DOHH2 (cell line): ENCODE measurements at regions not wholly inside any gene's neighbourhood (a gene's known extent, or its start where the extent isn't known, plus 50 kb on each side); places are given as distances from the start of the nearest gene placed in this dataset.

Source experiments
- H3F3A ChIP-seq: fragments of 200-600 bp; sonication (generic), shearing (Covaris generic); 2 replicates; pipeline ENCODE4 v1.6.0; 2016; ENCODE audit warnings: antibody characterized with exemption, mild to moderate bottlenecking; ENCODE audit not compliant: control insufficient read depth, insufficient read depth
- H3K27ac ChIP-seq: fragments of 200-600 bp; sonication (generic); 2 replicates; pipeline ENCODE4 v1.5.1; 2014; ENCODE audit warnings: low read depth, mild to moderate bottlenecking, low read length, moderate library complexity
- H3K27me3 ChIP-seq: fragments of 200-600 bp; sonication (generic); 2 replicates; pipeline ENCODE4 v1.6.1; 2014; ENCODE audit warnings: mild to moderate bottlenecking, low read length, mixed read lengths; ENCODE audit not compliant: control insufficient read depth
- H3K36me3 ChIP-seq: fragments of 200-600 bp; sonication (generic); 2 replicates; pipeline ENCODE4 v1.6.1; 2014; ENCODE audit warnings: mild to moderate bottlenecking, low read length, moderate library complexity, mixed read lengths; ENCODE audit not compliant: control insufficient read depth
- H3K4me1 ChIP-seq: fragments of 200-600 bp; sonication (generic); 2 replicates; pipeline ENCODE4 v1.6.1; 2014; ENCODE audit warnings: mild to moderate bottlenecking, low read length, mixed read lengths; ENCODE audit not compliant: control insufficient read depth
- H3K4me2 ChIP-seq: fragments of 200-600 bp; sonication (generic); 2 replicates; pipeline ENCODE4 v1.6.0; 2014; ENCODE audit warnings: mild to moderate bottlenecking, low read length, moderate library complexity
- H3K4me3 ChIP-seq: fragments of 200-600 bp; sonication (generic); 2 replicates; pipeline ENCODE4 v1.5.1; 2014; ENCODE audit warnings: mild to moderate bottlenecking, low read length, mixed read lengths
- H3K79me2 ChIP-seq: fragments of 200-600 bp; sonication (generic); 2 replicates; pipeline ENCODE4 v1.6.1; 2014; ENCODE audit warnings: mild to moderate bottlenecking, low read length, mixed read lengths; ENCODE audit not compliant: control insufficient read depth
- H3K9me2 ChIP-seq: fragments of 200-600 bp; sonication (generic); replicated peaks from 2 replicates; pipeline ENCODE4 v1.6.1; 2014; ENCODE audit warnings: mild to moderate bottlenecking, low read length, mixed read lengths; ENCODE audit not compliant: control insufficient read depth
- H3K9me3 ChIP-seq: fragments of 200-600 bp; sonication (generic); 2 replicates; pipeline ENCODE4 v1.6.1; 2014; ENCODE audit warnings: antibody characterized with exemption, low read length, mixed read lengths; ENCODE audit not compliant: control insufficient read depth, insufficient read depth
- H4K20me1 ChIP-seq: fragments of 200-600 bp; sonication (generic); 2 replicates; pipeline ENCODE4 v1.6.0; 2014; ENCODE audit warnings: low read depth, mild to moderate bottlenecking, antibody characterized with exemption, low read length, moderate library complexity; ENCODE audit not compliant: control insufficient read depth, insufficient read depth
- CTCF ChIP-seq: fragments of 200-600 bp; sonication (generic); IDR thresholded peaks from one replicate; pipeline ENCODE4 v1.5.1; 2014; ENCODE audit warnings: antibody characterized with exemption, mild to moderate bottlenecking, low read depth, low read length; ENCODE audit not compliant: poor library complexity, severe bottlenecking
- EZH2phosphoT487 ChIP-seq: fragments of 200-600 bp; sonication (generic); IDR thresholded peaks from 2 replicates; pipeline ENCODE4 v1.6.1; 2017; ENCODE audit warnings: borderline replicate concordance, mild to moderate bottlenecking, antibody characterized with exemption, low read length, moderate library complexity, mixed read lengths

- H3K79me2 ChIP-seq, result no peaks in the 10 kb centered on the region
Measured at GRCh38 chr19:27861411-27861975, 1351.5 kb downstream of the UQCRFS1 start.

GRCh38 chr19:27860309-27860934 lies 1352.5 kb downstream of the UQCRFS1 start:
- H3K27me3 ChIP-seq, result no peaks in the 10 kb centered on the region
- no peak overlapping the region for H3K27ac ChIP-seq
- no peaks in the 10 kb centered on the region for H3K9me2 ChIP-seq
- H3K4me1 ChIP-seq, result no peaks in the 10 kb centered on the region
- H4K20me1 ChIP-seq, result no peaks in the 10 kb centered on the region
- no peaks in the 10 kb centered on the region for H3K79me2 ChIP-seq
- no peak overlapping the region for H3K4me3 ChIP-seq
- H3K9me3 ChIP-seq, result peaks cover 21% of the 10 kb centered on the region; the same call in 1 of the 2 replicates
- H3K4me2 ChIP-seq, result no peak overlapping the region
- no peak for TF ChIP-seq EZH2phosphoT487
- no peak for TF ChIP-seq CTCF
- H3F3A ChIP-seq, result no peaks in the 10 kb centered on the region
- no peaks in the 10 kb centered on the region for H3K36me3 ChIP-seq

More at GRCh38 chr19:27861411-27861975, 1351.5 kb downstream of the UQCRFS1 start:
- H3K27ac ChIP-seq, result no peak overlapping the region
- H3K4me2 ChIP-seq, result no peak overlapping the region
- TF ChIP-seq CTCF (no peak), EZH2phosphoT487 (no peak)
- H3K36me3 ChIP-seq, result no peaks in the 10 kb centered on the region
- no peaks in the 10 kb centered on the region for H3K27me3 ChIP-seq
- H3K9me2 ChIP-seq, result no peaks in the 10 kb centered on the region
- H3F3A ChIP-seq, result no peaks in the 10 kb centered on the region
- H3K9me3 ChIP-seq, result peaks cover 25% of the 10 kb centered on the region; the same call in 1 of the 2 replicates
- no peaks in the 10 kb centered on the region for H3K4me1 ChIP-seq
- H3K4me3 ChIP-seq, result no peak overlapping the region
- H4K20me1 ChIP-seq, result no peaks in the 10 kb centered on the region

- Histone ChIP-seq H3K9me3 (peaks cover 21% of the 10 kb centered on the region; the same call in 1 of the 2 replicates), H3K4me1 (no peaks in the 10 kb centered on the region), H3K9me2 (no peaks in the 10 kb centered on the region), H4K20me1 (no peaks in the 10 kb centered on the region), H3K36me3 (no peaks in the 10 kb centered on the region), H3K79me2 (no peaks in the 10 kb centered on the region), H3K4me2 (no peak overlapping the region), H3K27me3 (no peaks in the 10 kb centered on the region), H3K4me3 (no peak overlapping the region), H3K27ac (no peak overlapping the region), H3F3A (no peaks in the 10 kb centered on the region)
- TF ChIP-seq CTCF, result no peak
- no peak for TF ChIP-seq EZH2phosphoT487
Measured at GRCh38 chr19:27859689-27860088, 1353.3 kb downstream of the UQCRFS1 start.
